AG10803 (cell line): ENCODE measurements at regions not wholly inside any gene's neighbourhood (a gene's known extent, or its start where the extent isn't known, plus 50 kb on each side); places are given as distances from the start of the nearest gene placed in this dataset.
"Not testable (repeated sequence)": the region's sequence is repeated elsewhere in the genome, so short reads cannot be mapped to it uniquely, and the experiment has no call there.

Experiments used
- DNase-seq: peaks from one replicate; pipeline ENCODE4 v3.0.0; 2010; ENCODE audit warnings: low read depth
- H3K4me3 ChIP-seq: 2 replicates; pipeline ENCODE4 v1.5.1; 2011; ENCODE audit warnings: mild to moderate bottlenecking, low read length, control low read depth
- TF ChIP-seq, protein P1 (sequence below): conservative IDR thresholded peaks from 2 replicates; pipeline ENCODE4 v1.5.1; 2011; ENCODE audit warnings: mild to moderate bottlenecking, low read length, control low read depth, inconsistent platforms

DNA sequence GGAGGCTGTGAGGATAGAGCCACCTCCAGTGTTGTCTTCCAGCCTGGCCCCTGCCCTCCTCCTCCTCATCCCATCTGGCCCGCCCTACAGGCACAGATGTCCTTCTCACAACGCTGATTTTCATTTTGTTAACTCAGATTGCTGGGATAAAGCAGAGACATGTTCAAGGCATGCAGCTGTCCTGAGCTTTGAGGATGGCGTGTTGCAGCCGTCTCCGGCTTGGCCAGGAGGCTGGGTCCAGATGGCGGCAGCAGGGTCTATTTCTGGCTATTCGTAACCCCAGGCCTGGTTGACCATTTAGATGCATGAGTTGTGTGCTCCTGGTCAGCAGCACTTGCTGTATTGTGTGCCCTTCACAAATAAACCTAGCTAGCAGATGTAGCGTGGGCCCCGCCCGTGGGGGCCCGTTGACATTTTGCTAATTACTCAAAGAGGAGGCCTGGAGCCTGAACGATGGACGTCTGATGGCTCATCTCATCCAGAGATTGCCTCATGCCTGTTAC lies 185.0 kb downstream of the BANP start:
- not testable (repeated sequence) for H3K4me3 ChIP-seq, DNase-seq

DNA sequence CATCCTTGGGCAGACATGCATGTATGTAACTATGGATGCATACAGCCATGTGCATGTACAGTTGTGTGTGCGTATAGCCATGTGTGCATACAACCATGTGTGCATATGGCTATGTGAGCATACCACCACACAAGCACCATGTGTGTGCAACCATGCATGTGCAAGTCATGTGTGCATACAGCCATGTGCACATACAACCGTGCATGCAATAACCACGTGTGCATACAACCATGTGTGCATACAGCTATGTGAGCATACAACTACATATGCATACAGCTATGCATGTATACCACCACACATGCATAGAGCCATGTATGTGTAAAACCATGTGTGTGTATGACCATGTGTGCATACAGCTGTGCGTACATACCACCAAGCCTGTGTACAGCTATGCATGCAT lies 185.7 kb downstream of the BANP start:
- H3K4me3 ChIP-seq, DNase-seq: not testable (repeated sequence)

DNA sequence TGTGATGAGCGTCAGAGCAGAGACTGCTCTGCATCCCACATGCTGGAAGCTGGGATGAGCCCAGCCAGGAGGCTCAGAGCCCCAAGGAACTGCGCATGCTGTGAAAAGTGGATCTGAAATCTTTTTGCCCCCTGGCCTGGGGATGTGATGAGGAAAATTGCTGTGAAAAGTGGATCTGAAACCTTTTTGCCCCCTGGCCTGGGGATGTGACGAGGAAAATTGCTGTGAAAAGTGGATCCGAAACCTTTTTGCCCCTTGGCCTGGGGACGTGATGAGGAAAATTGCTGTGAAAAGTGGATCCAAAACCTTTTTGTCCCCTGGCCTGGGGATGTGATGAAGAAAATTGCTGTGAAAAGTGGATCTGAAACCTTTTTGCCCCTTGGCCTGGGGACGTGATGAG lies 187.9 kb downstream of the BANP start:
- DNase-seq, H3K4me3 ChIP-seq: not testable (repeated sequence)

DNA sequence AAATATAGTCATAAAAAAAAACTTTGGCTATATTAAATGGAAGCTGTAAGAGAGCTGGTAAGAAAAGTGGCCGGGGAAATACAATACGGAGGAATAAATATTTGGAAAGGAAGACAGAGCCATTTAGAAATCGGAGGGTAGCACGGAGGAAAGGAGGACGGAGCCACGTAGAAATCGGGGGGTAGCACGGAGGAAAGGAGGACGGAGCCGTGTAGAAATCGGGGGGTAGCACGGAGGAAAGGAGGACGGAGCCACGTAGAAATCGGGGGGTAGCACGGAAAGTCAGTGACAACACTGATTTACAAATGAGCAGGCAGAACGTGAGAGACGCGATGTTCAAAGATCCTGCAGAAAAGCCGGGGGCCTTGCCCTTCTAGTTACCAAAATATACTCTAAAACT lies 189.0 kb downstream of the BANP start:
- not testable (repeated sequence) for H3K4me3 ChIP-seq, DNase-seq

DNA sequence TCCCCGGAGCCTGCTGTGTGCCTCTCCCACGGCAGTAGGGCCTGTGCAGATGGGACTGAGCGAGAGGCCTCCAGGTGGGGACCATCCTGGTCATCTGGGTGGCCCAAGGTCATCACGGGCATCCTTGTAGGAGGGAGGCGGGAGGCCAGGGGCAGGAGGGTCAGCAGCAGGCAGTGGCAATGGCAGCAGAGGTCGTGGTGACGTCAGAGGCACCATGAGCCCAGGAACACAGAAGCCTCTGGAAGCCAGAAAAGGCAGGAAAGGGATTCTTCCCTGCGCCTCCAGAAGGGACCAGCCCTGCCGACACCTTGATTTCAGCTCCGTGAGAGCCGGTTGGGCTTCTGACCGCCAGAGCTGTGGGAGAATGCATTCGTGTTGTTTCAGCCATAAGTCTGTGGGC lies 190.3 kb downstream of the BANP start:
- TF ChIP-seq, protein P1, sequence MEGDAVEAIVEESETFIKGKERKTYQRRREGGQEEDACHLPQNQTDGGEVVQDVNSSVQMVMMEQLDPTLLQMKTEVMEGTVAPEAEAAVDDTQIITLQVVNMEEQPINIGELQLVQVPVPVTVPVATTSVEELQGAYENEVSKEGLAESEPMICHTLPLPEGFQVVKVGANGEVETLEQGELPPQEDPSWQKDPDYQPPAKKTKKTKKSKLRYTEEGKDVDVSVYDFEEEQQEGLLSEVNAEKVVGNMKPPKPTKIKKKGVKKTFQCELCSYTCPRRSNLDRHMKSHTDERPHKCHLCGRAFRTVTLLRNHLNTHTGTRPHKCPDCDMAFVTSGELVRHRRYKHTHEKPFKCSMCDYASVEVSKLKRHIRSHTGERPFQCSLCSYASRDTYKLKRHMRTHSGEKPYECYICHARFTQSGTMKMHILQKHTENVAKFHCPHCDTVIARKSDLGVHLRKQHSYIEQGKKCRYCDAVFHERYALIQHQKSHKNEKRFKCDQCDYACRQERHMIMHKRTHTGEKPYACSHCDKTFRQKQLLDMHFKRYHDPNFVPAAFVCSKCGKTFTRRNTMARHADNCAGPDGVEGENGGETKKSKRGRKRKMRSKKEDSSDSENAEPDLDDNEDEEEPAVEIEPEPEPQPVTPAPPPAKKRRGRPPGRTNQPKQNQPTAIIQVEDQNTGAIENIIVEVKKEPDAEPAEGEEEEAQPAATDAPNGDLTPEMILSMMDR, result no peak
- H3K4me3 ChIP-seq, result no peak overlapping the region
- no peak for DNase-seq

DNA sequence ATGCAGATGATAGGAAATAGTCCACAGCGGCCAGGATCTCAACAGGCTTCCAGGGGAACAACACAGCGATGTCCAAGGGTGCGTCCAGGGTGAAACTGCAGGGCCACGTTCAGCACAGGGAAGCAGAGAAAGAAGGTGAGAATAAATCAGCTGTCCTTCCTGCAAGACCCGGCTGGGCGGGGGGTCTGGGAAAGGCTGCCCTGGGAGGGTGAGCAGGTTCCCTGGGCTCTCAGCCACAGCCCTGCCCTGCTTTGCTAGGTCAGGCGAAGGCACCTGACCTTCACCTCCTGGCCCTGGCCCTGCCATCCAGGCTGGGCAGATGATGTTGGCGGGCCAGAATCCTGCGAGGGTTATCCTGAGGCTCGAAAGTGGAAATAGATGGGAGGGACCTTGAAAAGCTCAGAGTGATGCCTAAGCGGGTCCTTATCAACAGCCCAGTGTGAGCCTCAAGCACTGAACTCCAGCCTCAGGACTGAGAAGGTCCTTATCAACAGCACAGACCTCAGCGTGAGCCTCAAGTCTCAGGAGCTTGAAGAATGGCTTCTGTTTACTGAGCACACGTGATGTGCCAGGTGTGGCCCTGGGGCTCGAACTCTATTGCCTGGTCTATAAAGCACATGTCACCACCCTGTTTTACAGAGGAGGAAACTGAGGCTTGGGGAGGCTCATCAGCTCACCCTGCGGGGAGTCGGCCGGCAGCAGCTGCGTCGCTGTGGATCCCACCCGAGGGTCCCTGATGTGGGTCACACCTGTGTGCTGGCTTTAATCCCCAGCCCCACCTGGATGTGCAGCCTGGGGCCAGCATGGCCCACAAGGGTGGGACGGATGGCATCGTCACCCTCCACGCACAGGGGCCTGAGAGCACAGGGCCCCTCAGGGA lies 191.1 kb downstream of the BANP start:
- not testable (repeated sequence) for H3K4me3 ChIP-seq, DNase-seq

DNA sequence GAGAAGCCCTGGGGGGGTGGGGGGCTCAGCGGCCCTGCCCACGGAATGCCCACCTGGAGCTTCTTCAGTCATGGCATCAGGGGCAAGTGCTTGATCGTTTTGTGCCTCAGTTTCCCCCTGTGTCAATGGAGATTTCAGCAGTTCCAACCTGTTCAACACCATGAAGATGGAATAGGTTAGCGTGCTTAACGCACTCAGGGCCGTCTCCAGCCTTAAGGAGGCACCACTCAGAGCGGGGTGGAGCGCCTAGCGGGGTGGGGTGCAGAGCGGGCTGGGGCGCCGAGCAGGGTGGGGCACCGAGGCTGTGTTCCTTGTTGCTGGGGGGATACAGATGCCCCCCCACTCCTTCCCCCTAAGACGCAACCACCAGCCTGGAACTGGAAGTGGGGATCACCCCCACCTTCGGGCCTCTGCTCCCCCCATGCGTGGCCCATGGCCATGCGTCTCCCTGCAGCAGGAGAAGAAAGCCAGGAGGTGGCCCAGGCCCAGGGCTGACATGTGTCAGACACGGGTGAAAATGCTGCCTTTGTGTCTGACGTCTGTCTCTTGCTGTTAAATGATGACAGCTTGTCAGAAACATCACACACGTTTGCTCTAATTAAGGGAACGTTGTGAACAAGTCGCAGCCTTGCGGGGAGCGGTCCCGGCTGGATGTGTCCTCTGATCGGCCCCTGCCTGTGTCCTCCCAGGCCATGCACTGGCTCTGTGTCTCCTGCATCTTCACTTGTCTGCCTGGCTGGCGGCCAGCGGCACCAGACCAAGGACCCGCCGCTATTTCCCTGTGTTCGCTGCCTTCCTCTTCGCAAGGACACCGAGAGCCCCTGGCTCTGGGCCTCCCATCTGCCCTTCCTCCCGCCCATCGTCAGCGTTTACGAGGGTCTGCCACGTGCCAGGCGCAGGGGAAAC lies 192.1 kb downstream of the BANP start:
- H3K4me3 ChIP-seq, DNase-seq: not testable (repeated sequence)

DNA sequence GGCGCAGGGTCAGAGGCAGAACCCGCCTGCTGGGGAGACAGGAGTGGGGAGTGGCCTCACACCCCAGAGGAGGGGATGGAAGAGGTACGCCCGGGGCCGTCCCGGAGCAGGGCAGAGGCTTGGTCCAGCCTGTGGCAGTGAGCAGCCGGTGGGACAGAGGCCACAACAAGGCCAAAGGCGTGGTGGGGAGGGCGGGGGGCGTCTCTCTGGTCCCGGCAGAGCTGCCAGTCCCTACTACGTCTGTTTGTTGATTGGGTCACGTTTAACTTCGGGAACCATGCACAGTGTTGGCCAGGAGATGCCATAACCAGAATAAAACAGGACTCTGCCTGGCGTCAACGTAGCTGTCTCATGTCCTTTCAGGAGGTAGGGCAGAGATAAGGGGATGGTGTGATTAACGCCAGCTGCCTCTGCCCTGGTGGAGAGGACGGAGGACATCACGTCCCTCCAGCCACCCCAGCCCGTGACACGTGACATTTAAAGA lies 192.8 kb downstream of the BANP start:
- H3K4me3 ChIP-seq, result no peak overlapping the region
- DNase-seq, result no peak
- TF ChIP-seq, protein P1, result no peak

DNA sequence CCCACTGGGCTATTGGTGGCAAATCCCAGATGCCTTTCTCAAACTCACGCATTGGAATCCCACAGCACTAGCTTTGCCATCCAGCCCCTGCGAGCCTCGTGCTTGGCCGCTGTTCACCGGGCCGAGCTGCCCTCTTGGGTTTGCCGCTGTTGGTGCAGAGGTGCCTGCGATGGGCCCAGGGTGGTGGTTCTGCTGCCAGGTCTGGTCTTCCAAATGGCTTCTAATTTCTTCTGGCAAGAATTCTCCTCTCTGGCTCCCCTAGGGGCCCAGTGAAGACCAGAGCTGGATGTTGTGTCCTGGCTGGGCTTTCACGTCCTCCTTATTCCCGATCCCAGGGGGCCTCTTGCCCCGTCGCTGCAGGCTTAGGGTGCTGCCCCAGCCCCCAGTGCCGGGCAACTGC lies 194.1 kb downstream of the BANP start:
- not testable (repeated sequence) for H3K4me3 ChIP-seq, DNase-seq
- TF ChIP-seq, protein P1, result peak; percentile 10; the same call in 1 of the 2 replicates

DNA sequence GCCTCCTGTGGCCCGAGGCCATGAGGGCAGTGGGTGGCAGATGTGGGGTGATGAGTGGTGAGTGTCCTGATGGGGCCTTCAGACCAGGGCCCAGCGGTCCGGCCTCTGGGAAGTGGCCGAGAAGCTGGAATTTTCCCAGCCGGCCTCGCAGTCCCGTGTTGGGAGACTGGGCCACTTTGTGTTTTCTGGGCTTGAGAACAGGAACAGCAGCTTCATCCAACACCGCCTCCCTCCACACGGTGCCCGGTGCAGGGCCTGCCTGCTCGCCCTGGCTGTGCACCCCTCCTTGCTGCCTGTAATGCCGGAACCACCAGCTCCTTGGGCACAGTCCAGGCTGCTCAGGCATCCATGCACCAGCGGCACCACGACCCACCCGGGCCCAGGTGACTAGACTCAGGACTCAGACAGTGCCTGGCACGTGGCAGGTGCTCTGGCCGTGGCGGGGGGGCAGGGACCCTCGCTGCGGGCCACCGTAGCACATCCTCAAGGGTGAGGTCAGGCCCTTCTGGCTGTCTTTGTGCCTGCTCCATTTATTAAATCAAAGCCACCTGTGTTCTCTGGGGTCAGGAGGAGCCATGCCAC lies 194.7 kb downstream of the BANP start:
- DNase-seq, H3K4me3 ChIP-seq: not testable (repeated sequence)

DNA sequence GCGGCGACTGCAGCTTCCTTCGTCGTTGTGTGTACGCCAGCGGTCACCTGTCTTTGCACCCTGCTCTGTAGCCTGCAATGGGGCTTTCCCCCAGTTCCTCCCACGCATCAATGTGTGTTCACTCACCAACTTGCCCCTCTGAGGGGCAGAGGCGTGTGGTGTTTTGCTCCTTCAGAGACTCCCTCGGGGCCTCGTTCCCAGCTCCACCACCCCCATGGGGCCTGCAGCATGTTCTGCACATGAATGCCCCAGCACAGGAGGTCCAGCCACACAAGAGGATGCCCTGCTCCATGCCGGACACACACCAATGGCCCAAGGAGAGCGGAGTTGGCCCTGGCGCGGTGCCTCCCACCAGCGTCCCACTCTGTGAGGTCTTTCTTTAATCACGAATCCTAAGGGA lies 196.8 kb downstream of the BANP start:
- not testable (repeated sequence) for H3K4me3 ChIP-seq, DNase-seq

DNA sequence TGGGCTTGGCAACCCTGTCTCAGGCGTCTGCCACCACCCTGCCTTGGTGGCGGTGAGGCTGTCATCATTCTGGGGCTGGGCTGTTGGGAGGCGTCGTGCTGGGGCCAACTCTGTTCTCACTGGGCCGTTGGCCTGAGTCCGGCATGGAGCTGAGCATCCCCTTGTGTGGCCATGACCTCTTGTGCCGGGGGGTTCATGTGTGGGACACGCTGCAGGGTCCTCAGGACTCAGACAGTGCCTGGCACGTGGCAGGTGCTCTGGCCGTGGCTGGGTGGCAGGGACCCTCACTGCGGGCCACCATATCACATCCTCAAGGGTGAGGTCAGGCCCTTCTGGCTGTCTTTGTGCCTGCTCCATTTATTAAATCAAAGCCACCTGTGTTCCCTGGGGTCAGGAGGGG lies 197.4 kb downstream of the BANP start:
- not testable (repeated sequence) for H3K4me3 ChIP-seq

DNA sequence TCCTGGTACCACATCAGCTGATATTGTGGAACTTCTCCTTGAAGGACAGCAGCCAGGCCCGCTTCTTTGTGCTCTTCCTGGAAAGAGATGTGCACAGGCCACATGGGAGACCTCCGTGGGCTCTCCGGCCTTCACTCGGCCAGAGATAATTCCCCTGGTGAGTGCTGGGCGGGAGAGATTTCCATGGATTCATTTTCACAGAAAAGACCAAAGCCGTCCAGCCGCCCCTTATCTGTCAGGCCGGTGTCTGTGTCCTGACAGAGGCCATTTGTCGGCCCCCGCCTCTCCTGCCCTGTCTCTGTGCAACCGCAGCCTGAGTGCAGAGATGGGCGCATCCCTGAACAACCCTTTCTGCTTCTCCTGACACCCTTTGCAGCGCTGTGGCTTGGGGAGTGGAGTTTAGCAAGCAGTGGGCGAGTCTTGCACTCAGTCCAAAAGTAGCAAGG lies 197.9 kb downstream of the BANP start:
- H3K4me3 ChIP-seq, DNase-seq: not testable (repeated sequence)

More for the DNA sequence above, 197.4 kb downstream of the BANP start:
- not testable (repeated sequence) for DNase-seq

DNA sequence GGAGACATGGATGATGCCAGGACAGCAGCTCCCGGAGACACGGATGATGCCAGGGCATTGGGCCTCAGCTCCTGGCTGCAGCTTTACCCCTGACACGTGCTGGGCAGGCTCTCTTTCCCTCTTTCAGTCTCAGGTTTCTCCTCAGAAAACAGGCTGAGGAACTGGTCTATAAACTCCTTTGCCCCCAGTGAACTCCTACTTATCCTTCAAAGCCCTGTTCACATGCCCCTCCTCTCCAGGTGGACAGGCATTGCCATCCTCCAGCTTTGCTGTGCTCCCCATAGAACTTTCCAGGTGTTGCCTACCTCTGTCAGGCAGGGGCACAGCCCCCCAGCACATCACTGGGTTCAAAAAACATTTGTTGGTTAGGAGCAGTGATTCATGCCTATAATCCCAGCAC lies 198.4 kb downstream of the BANP start:
- DNase-seq, H3K4me3 ChIP-seq: not testable (repeated sequence)
